GM18519 (cell line): ENCODE measurements at regions not wholly inside any gene's neighbourhood (a gene's known extent, or its start where the extent isn't known, plus 50 kb on each side); places are given as distances from the start of the nearest gene placed in this dataset.
A peak's percentile ranks its signal among the peaks of the same experiment; 100 is the strongest.
"Not testable (repeated sequence)": the region's sequence is repeated elsewhere in the genome, so short reads cannot be mapped to it uniquely, and the experiment has no call there.

Experiments used
- ATAC-seq: cut with Tn5 transposase; IDR thresholded peaks from one replicate; pipeline ENCODE4 v1.9.1; 2021; ENCODE audit warnings: mild to moderate bottlenecking, moderate library complexity; ENCODE audit not compliant: unreplicated experiment, low FRiP score

- no peak for ATAC-seq
Measured at GRCh38 chr6:141526985-141527384, 605.7 kb upstream of the GJE1 start.

- ATAC-seq, result no peak
Measured at GRCh38 chr6:141521440-141521839, 611.3 kb upstream of the GJE1 start.

- ATAC-seq, result no peak
Measured at GRCh38 chr6:141513830-141514229, 618.9 kb upstream of the GJE1 start.

GRCh38 chr6:141510803-141511202 lies 621.9 kb upstream of the GJE1 start:
- ATAC-seq, result no peak

- ATAC-seq, result not testable (repeated sequence)
Measured at GRCh38 chr6:141506062-141506461, 626.7 kb upstream of the GJE1 start.

- not testable (repeated sequence) for ATAC-seq
Measured at GRCh38 chr6:141504318-141504717, 628.4 kb upstream of the GJE1 start.

- no peak for ATAC-seq
Measured at GRCh38 chr6:141501616-141502015, 631.1 kb upstream of the GJE1 start.

GRCh38 chr6:141498977-141499376 lies 633.7 kb upstream of the GJE1 start:
- no peak for ATAC-seq

GRCh38 chr6:141492521-141493284 lies 640.0 kb upstream of the GJE1 start:
- no peak for ATAC-seq

GRCh38 chr6:141491684-141492083 lies 641.0 kb upstream of the GJE1 start:
- no peak for ATAC-seq

- no peak for ATAC-seq
Measured at GRCh38 chr6:141490982-141491381, 641.7 kb upstream of the GJE1 start.

GRCh38 chr6:141488488-141488887 lies 644.2 kb upstream of the GJE1 start:
- ATAC-seq, result peak; percentile 33

GRCh38 chr6:141486942-141487341 lies 645.8 kb upstream of the GJE1 start:
- no peak for ATAC-seq

GRCh38 chr6:141484711-141485110 lies 648.0 kb upstream of the GJE1 start:
- peak; percentile 70 for ATAC-seq

- ATAC-seq, result peak; percentile 96
Measured at GRCh38 chr6:141483598-141484061, 649.1 kb upstream of the GJE1 start.

GRCh38 chr6:141482796-141483597 lies 649.7 kb upstream of the GJE1 start:
- no peak for ATAC-seq

GRCh38 chr6:141475259-141475658 lies 657.5 kb upstream of the GJE1 start:
- no peak for ATAC-seq

GRCh38 chr6:141472162-141472928 lies 660.4 kb upstream of the GJE1 start:
- ATAC-seq, result no peak

GRCh38 chr6:141470810-141471209 lies 661.9 kb upstream of the GJE1 start:
- no peak for ATAC-seq

GRCh38 chr6:141467881-141468280 lies 664.8 kb upstream of the GJE1 start:
- ATAC-seq, result no peak

GRCh38 chr6:141467041-141467440 lies 665.7 kb upstream of the GJE1 start:
- no peak for ATAC-seq
